ENCODE measurements at regions not wholly inside any gene's neighbourhood (a gene's known extent, or its start where the extent isn't known, plus 50 kb on each side); places are given as distances from the start of the nearest gene placed in this dataset.
A peak's percentile ranks its signal among the peaks of the same experiment; 100 is the strongest.

- H3K27ac Mint-ChIP-seq (ENCODE audit: unreplicated experiment) = no peak overlapping the region
- DNase-seq (ENCODE audit: extremely low spot score, unreplicated experiment) = no peak
- H3K36me3 Mint-ChIP-seq (ENCODE audit: unreplicated experiment) = no peaks in the 10 kb centered on the region
- no peak for TF ChIP-seq CTCF (IDR thresholded peaks at IDR 0.05)
- no peaks in the 10 kb centered on the region for H3K27me3 Mint-ChIP-seq (ENCODE audit: unreplicated experiment)
- no peaks in the 10 kb centered on the region for H3K9me3 Mint-ChIP-seq (ENCODE audit: unreplicated experiment)
- H3K4me1 Mint-ChIP-seq (ENCODE audit: unreplicated experiment) = no peaks in the 10 kb centered on the region
- H3K4me3 Mint-ChIP-seq (ENCODE audit: unreplicated experiment) = no peak overlapping the region
Measured at GRCh38 chr2:187838690-187839089, 284.5 kb upstream of the TFPI start.

GRCh38 chr2:187842315-187842714 is 288.1 kb upstream of the TFPI start:
- no peak overlapping the region for H3K4me3 Mint-ChIP-seq (ENCODE audit: unreplicated experiment)
- H3K27me3 Mint-ChIP-seq (ENCODE audit: unreplicated experiment) = no peaks in the 10 kb centered on the region
- peaks cover 2% of the 10 kb centered on the region for H3K4me1 Mint-ChIP-seq (ENCODE audit: unreplicated experiment)
- H3K9me3 Mint-ChIP-seq (ENCODE audit: unreplicated experiment) = no peaks in the 10 kb centered on the region
- TF ChIP-seq CTCF (IDR thresholded peaks at IDR 0.05) = no peak
- no peaks in the 10 kb centered on the region for H3K36me3 Mint-ChIP-seq (ENCODE audit: unreplicated experiment)
- H3K27ac Mint-ChIP-seq (ENCODE audit: unreplicated experiment) = no peak overlapping the region
- no peak for DNase-seq (ENCODE audit: extremely low spot score, unreplicated experiment)

- Mint-ChIP-seq H3K4me1 (ENCODE audit: unreplicated experiment) (peaks cover 2% of the 10 kb centered on the region), H3K27me3 (ENCODE audit: unreplicated experiment) (no peaks in the 10 kb centered on the region), H3K9me3 (ENCODE audit: unreplicated experiment) (no peaks in the 10 kb centered on the region), H3K4me3 (ENCODE audit: unreplicated experiment) (no peak overlapping the region), H3K27ac (ENCODE audit: unreplicated experiment) (no peak overlapping the region), H3K36me3 (ENCODE audit: unreplicated experiment) (no peaks in the 10 kb centered on the region)
- TF ChIP-seq CTCF (IDR thresholded peaks at IDR 0.05) = peak; percentile 75
- no peak for DNase-seq (ENCODE audit: extremely low spot score, unreplicated experiment)
Measured at GRCh38 chr2:187842978-187843847, 289.0 kb upstream of the TFPI start.

GRCh38 chr2:187847245-187848208 is 293.3 kb upstream of the TFPI start:
- Mint-ChIP-seq H3K4me3 (ENCODE audit: unreplicated experiment) (no peak overlapping the region), H3K4me1 (ENCODE audit: unreplicated experiment) (peaks cover 22% of the 10 kb centered on the region), H3K9me3 (ENCODE audit: unreplicated experiment) (no peaks in the 10 kb centered on the region), H3K27ac (ENCODE audit: unreplicated experiment) (no peak overlapping the region), H3K27me3 (ENCODE audit: unreplicated experiment) (no peaks in the 10 kb centered on the region), H3K36me3 (ENCODE audit: unreplicated experiment) (no peaks in the 10 kb centered on the region)
- no peak for DNase-seq (ENCODE audit: extremely low spot score, unreplicated experiment)
- no peak for TF ChIP-seq CTCF (IDR thresholded peaks at IDR 0.05)
